ENCODE measurements at regions not wholly inside any gene's neighbourhood (a gene's known extent, or its start where the extent isn't known, plus 50 kb on each side); places are given as distances from the start of the nearest gene placed in this dataset. TPM values are rescaled to one million over a fixed set of nuclear protein-coding genes. Genes with fewer than 3 reads are reported as not detected.

Small RNA genes lying in the stretch of these regions (small RNA-seq; reads per million reads assigned to genes)
- not detected for gene AC079598.2 (ENCODE audit: low replicate concordance)
- not detected for gene AC079598.3 (ENCODE audit: low replicate concordance)
- not detected for gene AC079598.4 (ENCODE audit: low replicate concordance)
- gene CYCSP30 (ENCODE audit: low replicate concordance), result not detected

Measured in temporal lobe (tissue), 1 donor.